ENCODE measurements at regions not wholly inside any gene's neighbourhood (a gene's known extent, or its start where the extent isn't known, plus 50 kb on each side); places are given as distances from the start of the nearest gene placed in this dataset.

GRCh38 chr6:112899541-112899940 is 552.4 kb downstream of the RFPL4B start:
- no peaks in the 10 kb centered on the region for H3K27me3 ChIP-seq
- no peak for DNase-seq (ENCODE audit: low spot score in 2 of 2)
- no peaks in the 10 kb centered on the region for H3K9me3 ChIP-seq
- no peak overlapping the region for H3K27ac ChIP-seq
- no peaks in the 10 kb centered on the region for H3K36me3 ChIP-seq
- intact Hi-C loops (cut with DNase I; ENCODE audit: low total_unique reads) = loop anchor here (5.0 kb wide), 1 partner anchor 738 kb away; no protein-coding TSS in a partner anchor
- no peak overlapping the region for H3K4me3 ChIP-seq
- no peak for TF ChIP-seq POLR2A (IDR thresholded peaks at IDR 0.05)
- TF ChIP-seq POLR2AphosphoS5 (IDR thresholded peaks at IDR 0.05) = no peak
- no peak for TF ChIP-seq CTCF (IDR thresholded peaks at IDR 0.05)
- no peaks in the 10 kb centered on the region for H3K4me1 ChIP-seq

- Histone ChIP-seq H3K36me3 (no peaks in the 10 kb centered on the region), H3K4me3 (no peak overlapping the region), H3K27ac (no peak overlapping the region), H3K9me3 (no peaks in the 10 kb centered on the region), H3K27me3 (no peaks in the 10 kb centered on the region), H3K4me1 (no peaks in the 10 kb centered on the region)
- intact Hi-C loops (cut with DNase I; ENCODE audit: low total_unique reads) = no loop called here
- TF ChIP-seq POLR2A (IDR thresholded peaks at IDR 0.05) (no peak), POLR2AphosphoS5 (IDR thresholded peaks at IDR 0.05) (no peak), CTCF (IDR thresholded peaks at IDR 0.05) (no peak)
- DNase-seq (ENCODE audit: low spot score in 2 of 2) = no peak
These were observed 556.2 kb downstream of the RFPL4B start for GRCh38 chr6:112903361-112903760.

GRCh38 chr6:112906726-112907125 is 559.6 kb downstream of the RFPL4B start:
- no peak overlapping the region for H3K4me3 ChIP-seq
- H3K27ac ChIP-seq = no peak overlapping the region
- no peak for TF ChIP-seq CTCF (IDR thresholded peaks at IDR 0.05)
- no peak for TF ChIP-seq POLR2A (IDR thresholded peaks at IDR 0.05)
- no peak for TF ChIP-seq POLR2AphosphoS5 (IDR thresholded peaks at IDR 0.05)
- H3K4me1 ChIP-seq = no peaks in the 10 kb centered on the region
- no peak for DNase-seq (ENCODE audit: low spot score in 2 of 2)
- no peaks in the 10 kb centered on the region for H3K9me3 ChIP-seq
- intact Hi-C loops (cut with DNase I; ENCODE audit: low total_unique reads) = no loop called here
- no peaks in the 10 kb centered on the region for H3K36me3 ChIP-seq
- H3K27me3 ChIP-seq = no peaks in the 10 kb centered on the region

- DNase-seq (ENCODE audit: low spot score in 2 of 2) = no peak
- Histone ChIP-seq H3K27me3 (no peaks in the 10 kb centered on the region), H3K36me3 (no peaks in the 10 kb centered on the region), H3K27ac (no peak overlapping the region), H3K4me3 (no peak overlapping the region), H3K4me1 (peaks cover 0 to 3% of the 10 kb centered on the region in 2 donors), H3K9me3 (no peaks in the 10 kb centered on the region)
- intact Hi-C loops (cut with DNase I; ENCODE audit: low total_unique reads) = no loop called here
- no peak for TF ChIP-seq POLR2A (IDR thresholded peaks at IDR 0.05)
- no peak for TF ChIP-seq POLR2AphosphoS5 (IDR thresholded peaks at IDR 0.05)
- TF ChIP-seq CTCF (IDR thresholded peaks at IDR 0.05) = no peak
These were observed 562.7 kb downstream of the RFPL4B start for GRCh38 chr6:112909781-112910180.

- Histone ChIP-seq H3K27me3 (no peaks in the 10 kb centered on the region), H3K27ac (no peak overlapping the region), H3K9me3 (no peaks in the 10 kb centered on the region), H3K4me3 (no peak overlapping the region), H3K36me3 (no peaks in the 10 kb centered on the region), H3K4me1 (peaks cover 0 to 3% of the 10 kb centered on the region in 2 donors)
- DNase-seq (ENCODE audit: low spot score in 2 of 2) = no peak
- intact Hi-C loops (cut with DNase I; ENCODE audit: low total_unique reads) = no loop called here
- no peak for TF ChIP-seq POLR2A (IDR thresholded peaks at IDR 0.05)
- no peak for TF ChIP-seq POLR2AphosphoS5 (IDR thresholded peaks at IDR 0.05)
- no peak for TF ChIP-seq CTCF (IDR thresholded peaks at IDR 0.05)
These were observed 563.1 kb downstream of the RFPL4B start for GRCh38 chr6:112910256-112910655.
